ENCODE measurements at regions not wholly inside any gene's neighbourhood (a gene's known extent, or its start where the extent isn't known, plus 50 kb on each side); places are given as distances from the start of the nearest gene placed in this dataset.

- no peak for DNase-seq (ENCODE audit: low read depth in 1 of 2, low spot score in 1 of 2)
- no peak for TF ChIP-seq JUND (IDR thresholded peaks at IDR 0.05; ENCODE audit: low read depth)
- in situ Hi-C loops (cut with HindIII; ENCODE audit: low pct_unique_long_range_greater_than_20kb, low sequenced_read_pairs), result no loop called here
These were observed 57.2 kb upstream of the LRIG3 start for GRCh38 chr12:58977476-58977875.

GRCh38 chr12:58976146-58976545, 55.8 kb upstream of the LRIG3 start:
- DNase-seq (ENCODE audit: low read depth in 1 of 2, low spot score in 1 of 2), result no peak
- TF ChIP-seq JUND (IDR thresholded peaks at IDR 0.05; ENCODE audit: low read depth), result no peak
- in situ Hi-C loops (cut with HindIII; ENCODE audit: low pct_unique_long_range_greater_than_20kb, low sequenced_read_pairs), result no loop called here
